Testis (tissue), 2 donors: ENCODE measurements at regions not wholly inside any gene's neighbourhood (a gene's known extent, or its start where the extent isn't known, plus 50 kb on each side); places are given as distances from the start of the nearest gene placed in this dataset.

Experiments
- CTCF ChIP-seq, 3 experiments: fragments of 450-650 bp in 2 of 3; fragments of 200-600 bp in 1 of 3; sonication (generic) in 1 of 3; IDR thresholded peaks; one replicate each; pipeline ENCODE4 v1.5.1; 2016 to 2019; ENCODE audit warnings: antibody characterized with exemption in 3 of 3, mild to moderate bottlenecking in 2 of 3, moderate library complexity in 1 of 3
- POLR2A ChIP-seq: fragments of 450-650 bp; IDR thresholded peaks from one replicate; pipeline ENCODE4 v1.6.1; 2017; ENCODE audit warnings: antibody characterized with exemption, mild to moderate bottlenecking, moderate library complexity

GRCh38 chr12:59861635-59862034 lies 265.8 kb downstream of the SLC16A7 start:
- TF ChIP-seq CTCF (IDR thresholded peaks at IDR 0.05) (no peak), POLR2A (no peak)
